Karpas-422 (cell line): ENCODE measurements at regions not wholly inside any gene's neighbourhood (a gene's known extent, or its start where the extent isn't known, plus 50 kb on each side); places are given as distances from the start of the nearest gene placed in this dataset.

Experiments used
- DNase-seq: peaks from one replicate; pipeline ENCODE4 v3.0.0-alpha.2; 2015
- H2AFZ ChIP-seq: fragments of 200-600 bp; sonication (generic); 2 replicates; pipeline ENCODE4 v1.6.1; 2014; ENCODE audit warnings: antibody characterized with exemption, low read length, mixed read lengths
- H3K27ac ChIP-seq: fragments of 200-600 bp; sonication (generic); 2 replicates; pipeline ENCODE4 v1.5.1; 2014; ENCODE audit warnings: mild to moderate bottlenecking, low read length, moderate library complexity
- H3K27me3 ChIP-seq: fragments of 200-600 bp; sonication (generic); 2 replicates; pipeline ENCODE4 v1.6.1; 2014; ENCODE audit warnings: low read length, mixed read lengths
- H3K36me3 ChIP-seq: fragments of 200-600 bp; sonication (generic); 2 replicates; pipeline ENCODE4 v1.6.1; 2014; ENCODE audit warnings: low read length, mixed read lengths; ENCODE audit not compliant: insufficient read depth
- H3K4me1 ChIP-seq: fragments of 200-600 bp; sonication (generic); 2 replicates; pipeline ENCODE4 v1.6.1; 2014; ENCODE audit warnings: mild to moderate bottlenecking, low read length, mixed read lengths
- H3K4me2 ChIP-seq: fragments of 200-600 bp; sonication (generic); 2 replicates; pipeline ENCODE4 v1.6.1; 2014; ENCODE audit warnings: low read length, low read depth, mild to moderate bottlenecking; ENCODE audit not compliant: poor library complexity, severe bottlenecking
- H3K4me3 ChIP-seq: fragments of 200-600 bp; sonication (generic); 2 replicates; pipeline ENCODE4 v1.5.1; 2014; ENCODE audit warnings: mild to moderate bottlenecking, antibody characterized with exemption, low read length, mixed read lengths
- H3K79me2 ChIP-seq: fragments of 200-600 bp; sonication (generic); 2 replicates; pipeline ENCODE4 v1.6.1; 2014; ENCODE audit warnings: mild to moderate bottlenecking, low read length, mixed read lengths
- H3K9ac ChIP-seq: fragments of 200-600 bp; sonication (generic); 2 replicates; pipeline ENCODE4 v1.6.0; 2014; ENCODE audit warnings: low read length
- H3K9me2 ChIP-seq: fragments of 200-600 bp; sonication (generic), shearing (Covaris generic); replicated peaks from 2 replicates; pipeline ENCODE4 v1.6.0; 2014; ENCODE audit warnings: mild to moderate bottlenecking, low read length, moderate library complexity; ENCODE audit not compliant: insufficient read depth
- H3K9me3 ChIP-seq: fragments of 300-700, 200-600 bp; sonication (generic); 2 replicates; pipeline ENCODE4 v1.6.1; 2014; ENCODE audit warnings: low read length, mixed read lengths
- H4K20me1 ChIP-seq: fragments of 200-600 bp; sonication (generic); 2 replicates; pipeline ENCODE4 v1.6.1; 2014; ENCODE audit warnings: mild to moderate bottlenecking, antibody characterized with exemption, low read length, low read depth; ENCODE audit not compliant: insufficient read depth

DNA sequence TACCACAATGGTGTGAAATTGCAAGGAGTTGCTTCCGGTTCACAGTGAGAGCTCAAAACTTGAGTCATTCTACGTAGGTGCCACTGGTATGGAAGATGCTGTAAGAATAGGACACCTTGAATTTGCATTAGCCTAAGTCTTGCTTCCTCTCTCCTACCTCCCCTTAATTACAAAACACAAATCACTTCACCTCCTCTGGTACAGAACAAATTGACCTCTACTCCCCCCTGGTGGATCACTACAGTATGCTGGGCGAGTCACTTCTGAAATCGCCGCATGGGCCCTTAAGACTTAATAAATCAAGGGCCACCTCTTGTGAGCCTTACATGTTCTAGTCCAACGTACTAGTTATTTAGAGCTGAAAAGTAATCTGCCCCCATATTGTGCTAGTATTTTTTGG lies 145.3 kb upstream of the SMARCA2 start:
- Histone ChIP-seq H3K79me2 (no peaks in the 10 kb centered on the region), H3K4me3 (no peak overlapping the region), H3K9ac (no peak overlapping the region), H3K27me3 (no peaks in the 10 kb centered on the region), H3K27ac (no peak overlapping the region), H3K4me2 (no peak overlapping the region), H3K4me1 (no peaks in the 10 kb centered on the region), H3K9me2 (no peaks in the 10 kb centered on the region), H3K9me3 (no peaks in the 10 kb centered on the region), H4K20me1 (no peaks in the 10 kb centered on the region), H3K36me3 (no peaks in the 10 kb centered on the region), H2AFZ (no peak overlapping the region)
- DNase-seq, result peak; percentile 86

DNA sequence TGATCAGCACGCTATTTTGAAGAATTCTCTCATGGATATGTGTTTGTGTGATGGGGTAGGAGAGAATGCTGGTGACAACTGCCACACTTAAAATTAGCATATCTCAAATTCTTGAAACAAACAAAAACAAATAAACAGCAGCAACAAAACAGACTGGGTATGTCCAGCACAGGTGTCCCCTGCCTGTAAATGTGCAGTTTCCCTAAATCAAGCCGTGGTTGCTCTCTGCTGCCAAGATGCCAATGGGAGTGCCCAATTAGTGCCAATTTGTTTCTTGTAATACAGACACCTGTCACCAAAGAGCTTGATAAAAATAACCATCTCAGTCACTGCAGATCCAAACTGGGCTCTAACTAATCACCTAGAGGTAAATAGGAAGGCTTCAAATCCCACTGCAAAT lies 144.2 kb upstream of the SMARCA2 start:
- no peaks in the 10 kb centered on the region for H3K9me3 ChIP-seq
- H4K20me1 ChIP-seq, result no peaks in the 10 kb centered on the region
- no peak overlapping the region for H3K9ac ChIP-seq
- no peak overlapping the region for H3K4me2 ChIP-seq
- no peak for DNase-seq
- no peak overlapping the region for H3K27ac ChIP-seq
- no peaks in the 10 kb centered on the region for H3K9me2 ChIP-seq
- no peak overlapping the region for H3K4me3 ChIP-seq
- no peaks in the 10 kb centered on the region for H3K79me2 ChIP-seq
- no peaks in the 10 kb centered on the region for H3K27me3 ChIP-seq
- no peaks in the 10 kb centered on the region for H3K4me1 ChIP-seq
- no peaks in the 10 kb centered on the region for H3K36me3 ChIP-seq
- no peak overlapping the region for H2AFZ ChIP-seq

DNA sequence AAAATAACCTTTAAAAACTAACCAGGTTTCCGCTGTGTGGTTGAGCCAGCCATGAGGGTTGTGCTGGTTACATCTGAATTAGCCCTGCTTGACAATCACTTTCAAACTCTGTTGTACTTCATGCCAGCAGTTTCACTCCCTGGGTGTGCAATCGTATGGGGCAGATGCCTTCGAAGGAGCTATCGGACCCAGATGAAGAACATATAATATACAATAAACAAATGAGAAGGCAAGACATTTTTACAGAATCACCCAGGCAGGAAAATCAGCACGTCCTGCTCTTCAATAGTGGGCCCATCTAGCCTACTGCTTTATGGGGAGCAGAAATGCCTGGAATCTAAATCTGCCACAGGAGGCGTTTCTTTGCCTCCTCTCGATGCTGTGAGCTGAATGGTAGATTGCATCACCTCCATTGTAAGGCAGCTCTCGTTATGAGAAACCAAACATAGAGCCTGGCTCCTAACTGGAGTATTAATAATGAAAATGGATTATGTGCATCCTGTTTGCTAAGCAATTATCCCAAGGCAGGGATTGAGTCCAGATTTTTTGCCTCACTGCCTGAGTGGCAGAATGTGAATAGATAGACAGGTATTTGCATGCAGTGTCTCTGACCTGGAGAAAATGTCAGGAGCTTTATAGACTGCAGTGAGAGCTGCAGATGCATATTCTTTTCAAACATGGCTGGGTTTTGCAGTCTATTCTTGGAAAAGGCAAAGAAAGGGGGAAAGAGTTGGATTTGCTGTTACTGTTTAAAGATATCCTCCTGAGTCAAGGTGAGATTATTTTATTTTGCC lies 143.3 kb upstream of the SMARCA2 start:
- DNase-seq, result no peak
- no peaks in the 10 kb centered on the region for H3K9me3 ChIP-seq

DNA sequence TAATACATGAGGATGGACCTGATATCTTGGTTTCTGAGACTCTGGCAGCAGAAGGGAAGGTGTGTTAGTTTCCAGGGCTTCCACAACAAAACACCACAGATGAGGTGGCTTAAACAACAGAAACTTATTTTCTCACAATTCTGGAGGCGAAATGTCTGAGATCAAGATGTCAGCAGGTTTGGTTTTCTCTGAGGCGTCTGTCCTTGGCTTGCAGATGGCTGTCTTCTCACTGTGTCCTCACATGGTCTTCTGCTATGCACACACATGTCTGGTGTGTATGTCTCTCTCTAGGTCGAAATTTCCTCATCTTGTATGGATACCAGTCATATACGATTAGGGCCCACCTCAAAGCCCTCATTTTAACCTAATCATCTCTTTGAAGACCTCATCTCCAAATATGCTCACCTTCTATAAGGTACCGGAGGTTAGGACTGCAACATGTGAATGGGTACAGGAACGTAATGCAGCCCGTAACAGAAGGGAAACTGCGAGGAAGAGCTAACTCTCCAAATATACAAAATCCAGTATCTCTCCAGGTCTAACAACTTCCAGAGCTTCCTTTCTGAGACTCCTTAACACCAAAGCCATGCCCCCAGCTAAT lies 139.8 kb upstream of the SMARCA2 start:
- Histone ChIP-seq H3K27me3 (no peaks in the 10 kb centered on the region; the same call in 1 of the 2 replicates), H4K20me1 (no peaks in the 10 kb centered on the region), H3K79me2 (no peaks in the 10 kb centered on the region), H3K4me3 (no peak overlapping the region), H3K4me2 (no peak overlapping the region), H3K27ac (no peak overlapping the region), H3K9ac (no peak overlapping the region), H3K36me3 (no peaks in the 10 kb centered on the region), H3K9me2 (no peaks in the 10 kb centered on the region), H3K4me1 (no peaks in the 10 kb centered on the region), H2AFZ (no peak overlapping the region), H3K9me3 (no peaks in the 10 kb centered on the region)
- no peak for DNase-seq

More for the DNA sequence above, 143.3 kb upstream of the SMARCA2 start:
- no peaks in the 10 kb centered on the region for H3K36me3 ChIP-seq
- no peaks in the 10 kb centered on the region for H3K9me2 ChIP-seq
- H3K79me2 ChIP-seq, result no peaks in the 10 kb centered on the region
- no peaks in the 10 kb centered on the region for H3K27me3 ChIP-seq
- no peak overlapping the region for H3K4me3 ChIP-seq
- no peak overlapping the region for H2AFZ ChIP-seq
- H4K20me1 ChIP-seq, result no peaks in the 10 kb centered on the region
- H3K27ac ChIP-seq, result no peak overlapping the region
- no peaks in the 10 kb centered on the region for H3K4me1 ChIP-seq
- H3K4me2 ChIP-seq, result no peak overlapping the region
- H3K9ac ChIP-seq, result no peak overlapping the region

DNA sequence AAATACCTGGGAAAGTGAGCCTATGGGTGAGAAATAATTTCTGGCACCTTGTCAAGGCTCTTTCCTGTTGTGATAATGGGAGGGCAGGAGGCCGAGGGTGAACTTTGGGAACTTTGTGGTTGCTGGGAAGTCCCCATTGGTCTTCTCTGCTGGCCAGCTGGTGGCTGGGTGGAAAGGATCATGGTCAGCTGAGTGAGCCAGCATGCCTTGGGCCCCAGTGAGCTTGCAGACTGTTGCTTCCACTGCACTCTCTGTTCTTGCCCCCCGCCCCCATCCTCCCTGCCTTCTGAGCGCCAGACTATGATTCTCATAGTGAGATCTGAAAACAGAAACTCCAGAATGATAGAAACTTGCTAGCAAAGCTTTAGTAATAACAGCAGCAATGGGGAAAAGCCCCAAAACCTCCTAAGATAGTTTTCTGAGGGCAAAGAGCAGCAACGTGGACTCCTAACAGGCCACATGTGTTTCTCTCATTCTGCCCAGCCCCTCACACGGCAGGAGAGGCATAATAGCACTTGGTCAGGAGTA lies 139.2 kb upstream of the SMARCA2 start:
- H4K20me1 ChIP-seq, result no peaks in the 10 kb centered on the region

DNA sequence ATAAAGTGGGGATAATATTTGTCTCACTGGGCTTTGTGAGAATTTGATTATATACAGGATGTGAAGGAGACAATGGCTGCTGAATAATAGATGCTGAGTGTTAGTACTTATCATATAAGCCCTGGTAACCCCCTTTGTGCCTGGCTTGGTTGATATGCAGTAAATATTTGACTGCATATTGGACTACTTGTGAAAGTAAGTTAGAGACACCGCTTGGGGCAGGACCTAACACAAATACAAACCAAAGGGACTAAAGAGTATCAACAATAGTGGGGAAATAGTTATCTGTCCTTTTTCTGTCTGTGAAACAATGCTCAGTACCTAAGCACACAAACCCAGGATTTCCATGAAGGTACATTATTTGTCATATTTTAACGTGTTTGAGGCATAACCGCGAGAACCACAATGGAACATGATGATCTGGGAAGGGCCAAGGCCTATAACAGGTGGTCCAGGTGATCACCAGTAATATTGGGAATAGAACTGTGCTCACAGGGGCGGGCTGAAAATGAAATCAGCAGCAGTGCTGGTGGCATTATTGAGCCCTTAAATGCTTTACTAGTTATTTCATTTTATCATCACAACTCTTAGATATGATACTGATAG lies 138.2 kb upstream of the SMARCA2 start:
- Histone ChIP-seq H2AFZ (no peak overlapping the region), H3K9ac (no peak overlapping the region), H3K9me3 (no peaks in the 10 kb centered on the region), H3K27me3 (no peaks in the 10 kb centered on the region; the same call in 1 of the 2 replicates), H3K4me2 (no peak overlapping the region), H4K20me1 (no peaks in the 10 kb centered on the region), H3K36me3 (no peaks in the 10 kb centered on the region), H3K9me2 (no peaks in the 10 kb centered on the region), H3K4me3 (no peak overlapping the region), H3K4me1 (no peaks in the 10 kb centered on the region), H3K79me2 (no peaks in the 10 kb centered on the region), H3K27ac (no peak overlapping the region)
- no peak for DNase-seq

More for the DNA sequence above, 139.2 kb upstream of the SMARCA2 start:
- Histone ChIP-seq H2AFZ (no peak overlapping the region), H3K27me3 (no peaks in the 10 kb centered on the region; the same call in 1 of the 2 replicates), H3K36me3 (no peaks in the 10 kb centered on the region), H3K9me3 (no peaks in the 10 kb centered on the region), H3K79me2 (no peaks in the 10 kb centered on the region), H3K9me2 (no peaks in the 10 kb centered on the region), H3K4me2 (no peak overlapping the region), H3K4me3 (no peak overlapping the region), H3K9ac (no peak overlapping the region), H3K4me1 (no peaks in the 10 kb centered on the region), H3K27ac (no peak overlapping the region)
- DNase-seq, result no peak

DNA sequence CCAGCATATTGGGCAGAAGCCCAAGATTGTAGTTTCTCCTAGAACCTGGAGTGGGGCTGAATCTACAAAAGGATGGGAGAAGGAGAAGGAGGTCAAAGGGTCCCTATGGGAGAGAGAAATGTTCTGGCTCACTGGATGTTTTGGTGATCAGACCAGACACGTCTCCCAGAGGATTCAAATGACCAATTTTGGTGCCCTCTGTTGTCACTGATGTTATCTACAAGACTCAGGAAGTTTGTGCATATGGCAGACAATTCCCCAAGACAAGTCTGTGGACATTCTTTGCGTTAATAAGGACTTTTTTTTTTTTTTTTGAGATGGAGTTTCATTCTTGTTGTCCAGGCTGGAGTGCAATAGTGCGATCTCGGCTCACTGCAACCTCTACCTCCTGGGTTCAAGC lies 137.2 kb upstream of the SMARCA2 start:
- no peak for DNase-seq
- Histone ChIP-seq H3K9me3 (no peaks in the 10 kb centered on the region), H4K20me1 (no peaks in the 10 kb centered on the region), H3K36me3 (no peaks in the 10 kb centered on the region), H3K79me2 (no peaks in the 10 kb centered on the region), H2AFZ (no peak overlapping the region), H3K4me3 (no peak overlapping the region), H3K9me2 (no peaks in the 10 kb centered on the region), H3K4me2 (no peak overlapping the region), H3K9ac (no peak overlapping the region), H3K4me1 (no peaks in the 10 kb centered on the region), H3K27me3 (no peaks in the 10 kb centered on the region; the same call in 1 of the 2 replicates), H3K27ac (no peak overlapping the region)

DNA sequence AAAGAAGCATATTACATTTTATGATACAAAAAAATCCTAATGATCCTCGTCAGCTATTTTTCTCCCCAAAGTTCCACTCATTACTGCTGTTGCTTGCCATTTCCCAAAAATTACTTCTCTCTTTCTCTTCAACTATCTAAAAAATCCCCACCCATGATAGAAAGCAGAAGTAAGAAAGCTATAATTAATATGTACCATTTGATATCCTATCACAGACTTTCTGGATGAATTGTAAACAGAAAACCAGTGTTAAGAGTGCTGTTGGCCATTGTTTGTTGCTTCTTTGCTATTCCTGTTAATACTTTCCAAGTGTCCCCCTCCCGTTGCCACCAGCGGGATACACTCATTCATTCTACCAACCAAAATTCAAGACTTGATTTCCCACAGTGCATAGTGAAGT lies 136.3 kb upstream of the SMARCA2 start:
- Histone ChIP-seq H3K27ac (no peak overlapping the region), H4K20me1 (no peaks in the 10 kb centered on the region), H3K36me3 (no peaks in the 10 kb centered on the region), H3K4me3 (no peak overlapping the region), H3K4me1 (no peaks in the 10 kb centered on the region), H2AFZ (no peak overlapping the region), H3K79me2 (no peaks in the 10 kb centered on the region), H3K9ac (no peak overlapping the region), H3K9me3 (no peaks in the 10 kb centered on the region), H3K27me3 (no peaks in the 10 kb centered on the region; the same call in 1 of the 2 replicates), H3K9me2 (no peaks in the 10 kb centered on the region), H3K4me2 (no peak overlapping the region)
- DNase-seq, result no peak
